ENCODE measurements at regions not wholly inside any gene's neighbourhood (a gene's known extent, or its start where the extent isn't known, plus 50 kb on each side); places are given as distances from the start of the nearest gene placed in this dataset.

- H3K27ac ChIP-seq (ENCODE audit: insufficient read length, low read depth, low read length): no peak overlapping the region
- H2BK120ac ChIP-seq (ENCODE audit: low read depth, low read length, poor library complexity, severe bottlenecking): no peak overlapping the region
- no peaks in the 10 kb centered on the region for H3K23me2 ChIP-seq (ENCODE audit: insufficient read length, low read depth, low read length, poor library complexity, severe bottlenecking)
- H4K5ac ChIP-seq (ENCODE audit: insufficient read length, low read depth, low read length): no peak overlapping the region
- H3K4me2 ChIP-seq (ENCODE audit: insufficient read depth, insufficient read length, low read length): no peak overlapping the region
- TF ChIP-seq, protein P1, sequence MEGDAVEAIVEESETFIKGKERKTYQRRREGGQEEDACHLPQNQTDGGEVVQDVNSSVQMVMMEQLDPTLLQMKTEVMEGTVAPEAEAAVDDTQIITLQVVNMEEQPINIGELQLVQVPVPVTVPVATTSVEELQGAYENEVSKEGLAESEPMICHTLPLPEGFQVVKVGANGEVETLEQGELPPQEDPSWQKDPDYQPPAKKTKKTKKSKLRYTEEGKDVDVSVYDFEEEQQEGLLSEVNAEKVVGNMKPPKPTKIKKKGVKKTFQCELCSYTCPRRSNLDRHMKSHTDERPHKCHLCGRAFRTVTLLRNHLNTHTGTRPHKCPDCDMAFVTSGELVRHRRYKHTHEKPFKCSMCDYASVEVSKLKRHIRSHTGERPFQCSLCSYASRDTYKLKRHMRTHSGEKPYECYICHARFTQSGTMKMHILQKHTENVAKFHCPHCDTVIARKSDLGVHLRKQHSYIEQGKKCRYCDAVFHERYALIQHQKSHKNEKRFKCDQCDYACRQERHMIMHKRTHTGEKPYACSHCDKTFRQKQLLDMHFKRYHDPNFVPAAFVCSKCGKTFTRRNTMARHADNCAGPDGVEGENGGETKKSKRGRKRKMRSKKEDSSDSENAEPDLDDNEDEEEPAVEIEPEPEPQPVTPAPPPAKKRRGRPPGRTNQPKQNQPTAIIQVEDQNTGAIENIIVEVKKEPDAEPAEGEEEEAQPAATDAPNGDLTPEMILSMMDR (conservative IDR thresholded peaks at IDR 0.05): no peak
- H3K9me3 ChIP-seq (ENCODE audit: control insufficient read depth, low read depth, low read length): no peaks in the 10 kb centered on the region
- no peak overlapping the region for H3K4ac ChIP-seq (ENCODE audit: low read depth, low read length)
- H4K91ac ChIP-seq (ENCODE audit: insufficient read length, low read depth, low read length): no peak overlapping the region
- H2AFZ ChIP-seq (ENCODE audit: low read length): no peak overlapping the region
- H3K27me3 Mint-ChIP-seq (ENCODE audit: low read depth): peaks cover 100% of the 10 kb centered on the region
- no peak overlapping the region for H3K27ac Mint-ChIP-seq
- no peaks in the 10 kb centered on the region for H4K20me1 ChIP-seq (ENCODE audit: control insufficient read depth, insufficient read depth, insufficient read length)
- H3T11ph ChIP-seq (ENCODE audit: low read length): no peak overlapping the region
- no peak overlapping the region for H2BK15ac ChIP-seq (ENCODE audit: low read depth, low read length)
- H3K4me1 ChIP-seq (ENCODE audit: insufficient read depth, low read length): no peaks in the 10 kb centered on the region
- no peak overlapping the region for H3K9ac ChIP-seq (ENCODE audit: extremely low read depth, insufficient read length, low read length)
- peaks cover 70% of the 10 kb centered on the region for H3K27me3 ChIP-seq (ENCODE audit: insufficient read depth, low read length)
- H2BK20ac ChIP-seq (ENCODE audit: low read depth, low read length, poor library complexity, severe bottlenecking): no peak overlapping the region
- WGBS (ENCODE audit: extremely low coverage, insufficient read length, low lambda C conversion rate): no CpG with 5 or more reads among the region's 9 CpGs
- peaks cover 4 to 9% of the 10 kb centered on the region in 2 experiments; a peak in 4 of 5 replicates for H3K9me3 Mint-ChIP-seq
- H3K23ac ChIP-seq (ENCODE audit: insufficient read length, low read depth, low read length): no peak overlapping the region
- no peak overlapping the region for H3K56ac ChIP-seq (ENCODE audit: insufficient read length, low read depth, low read length)
- H3K36me3 Mint-ChIP-seq (ENCODE audit: insufficient read depth in 1 of 3, low read depth in 3 of 3): no peaks in the 10 kb centered on the region
- H2BK5ac ChIP-seq (ENCODE audit: insufficient read length, low read length): no peak overlapping the region
- H2AK5ac ChIP-seq (ENCODE audit: insufficient read length, low read length): no peak overlapping the region
- no peak overlapping the region for H2BK12ac ChIP-seq (ENCODE audit: insufficient read length, low read depth, low read length)
- H3K79me1 ChIP-seq (ENCODE audit: insufficient read depth, low read depth, low read length, poor library complexity, severe bottlenecking): no peaks in the 10 kb centered on the region
- H3K18ac ChIP-seq (ENCODE audit: insufficient read length, low read depth, low read length): no peak overlapping the region
- no peaks in the 10 kb centered on the region for H3K4me1 Mint-ChIP-seq
- no peak for DNase-seq
- H3K4me3 Mint-ChIP-seq: no peak overlapping the region
- H4K8ac ChIP-seq (replicated peaks; ENCODE audit: insufficient read length, low read depth, low read length): no peak overlapping the region
- no peak overlapping the region for H3K14ac ChIP-seq (ENCODE audit: insufficient read depth, low read length)
- H3K79me2 ChIP-seq (ENCODE audit: insufficient read depth, low read length): no peaks in the 10 kb centered on the region
Measured at GRCh38 chr22:22417495-22418162, 90.9 kb downstream of the ZNF280B start.
